Right cardiac atrium (tissue), 5 donors: ENCODE measurements at regions not wholly inside any gene's neighbourhood (a gene's known extent, or its start where the extent isn't known, plus 50 kb on each side); places are given as distances from the start of the nearest gene placed in this dataset.
A peak's percentile ranks its signal among the peaks of the same experiment; 100 is the strongest.
"Not testable (repeated sequence)": the region's sequence is repeated elsewhere in the genome, so short reads cannot be mapped to it uniquely, and the experiment has no call there.

Experiments
- ATAC-seq, 2 donors: fragments of 200-7000 bp; cut with Tn5 transposase; one replicate each; pipeline versions ENCODE4 v1.8.0 to v1.9.1; 2020; ENCODE audit warnings: moderate library complexity in 2 of 2, mild to moderate bottlenecking in 1 of 2
- DNase-seq, 3 donors: peaks; one replicate each; pipeline ENCODE4 v3.0.0-alpha.2; 2020
- H3K27ac ChIP-seq: one replicate; pipeline ENCODE4 v1.5.1; 2013; ENCODE audit warnings: mild to moderate bottlenecking, low read length, control low read depth, moderate library complexity
- H3K27me3 ChIP-seq: one replicate; pipeline ENCODE4 v1.6.1; 2013; ENCODE audit not compliant: control insufficient read depth, insufficient read depth
- H3K4me1 ChIP-seq: one replicate; pipeline ENCODE4 v1.6.1; 2013; ENCODE audit warnings: low read length; ENCODE audit not compliant: control insufficient read depth, insufficient read depth
- H3K4me3 ChIP-seq: one replicate; pipeline ENCODE4 v1.5.1; 2013; ENCODE audit warnings: low read length, control low read depth
- H3K9me3 ChIP-seq: one replicate; pipeline ENCODE4 v1.6.1; 2013; ENCODE audit warnings: low read length; ENCODE audit not compliant: control insufficient read depth
- WGBS: extraction: QIAGEN DNeasy Blood & Tissue Kit; methylation state at CpG from one replicate; pipeline ENCODE4 v1.1.7; 2013; 5-methylcytosine and 5-hydroxymethylcytosine counted together
- intact Hi-C, 4 donors: fragments of 100-400 bp; cut with DNase I; formaldehyde crosslinking; loops; one replicate each; pipeline versions ENCODE4 v1.11.0 to v1.14.0; 2022 to 2023
- donor health status: healthy with polysubstance abuse.
- donor health status: DM: no; HTN: yes; CAD: no.
- donor health status: DM: no; HTN: no; CAD: no.
- donor health status: DM: no; HTN: yes; CAD: no; lungs with severe emphysema.
- donor health status: DM: yes; HTN: yes; CAD: no.

- H3K4me3 ChIP-seq, result no peak overlapping the region
- intact Hi-C loops, result no loop called here
- 82% methylated on average over 2 of the region's 2 CpGs for whole genome bisulfite sequencing
Observed at GRCh38 chr4:83767067-83767466, 231.2 kb downstream of the GPAT3 start.

GRCh38 chr4:83759611-83760010, 223.7 kb downstream of the GPAT3 start:
- Histone ChIP-seq H3K9me3 (no peaks in the 10 kb centered on the region), H3K4me3 (no peak overlapping the region), H3K27ac (no peak overlapping the region), H3K27me3 (no peaks in the 10 kb centered on the region), H3K4me1 (no peaks in the 10 kb centered on the region)
- intact Hi-C loops, result no loop called here
- ATAC-seq (no peak), DNase-seq (no peak)
- 78% methylated on average over 5 of the region's 5 CpGs for WGBS

More at GRCh38 chr4:83767067-83767466, 231.2 kb downstream of the GPAT3 start:
- no peaks in the 10 kb centered on the region for H3K4me1 ChIP-seq
- H3K9me3 ChIP-seq, result no peaks in the 10 kb centered on the region
- H3K27ac ChIP-seq, result no peak overlapping the region
- DNase-seq (no peak), ATAC-seq (no peak)
- H3K27me3 ChIP-seq, result no peaks in the 10 kb centered on the region

GRCh38 chr4:83758285-83758684, 222.4 kb downstream of the GPAT3 start:
- intact Hi-C loops, result no loop called here
- H3K27me3 ChIP-seq, result no peaks in the 10 kb centered on the region
- no peaks in the 10 kb centered on the region for H3K4me1 ChIP-seq
- no peak for DNase-seq
- WGBS, result 63% methylated on average over 1 of the region's 1 CpG
- H3K27ac ChIP-seq, result no peak overlapping the region
- H3K9me3 ChIP-seq, result no peaks in the 10 kb centered on the region
- no peak for ATAC-seq
- H3K4me3 ChIP-seq, result no peak overlapping the region

GRCh38 chr4:83757121-83757621, 221.3 kb downstream of the GPAT3 start:
- no peak for ATAC-seq
- intact Hi-C loops, result no loop called here
- DNase-seq, result peak in 1 of 3 donors; percentile 16
- Histone ChIP-seq H3K27ac (no peak overlapping the region), H3K9me3 (no peaks in the 10 kb centered on the region), H3K4me3 (no peak overlapping the region), H3K27me3 (no peaks in the 10 kb centered on the region), H3K4me1 (no peaks in the 10 kb centered on the region)
- 41% methylated on average over 2 of the region's 2 CpGs for WGBS

- 40% methylated on average over 2 of the region's 2 CpGs for WGBS
Observed at GRCh38 chr4:83753260-83753659, 217.4 kb downstream of the GPAT3 start.

GRCh38 chr4:83751336-83751949, 215.5 kb downstream of the GPAT3 start:
- intact Hi-C loops, result no loop called here
- H3K9me3 ChIP-seq, result no peaks in the 10 kb centered on the region
- H3K27ac ChIP-seq, result no peak overlapping the region
- WGBS, result 53% methylated on average over 1 of the region's 1 CpG
- no peak overlapping the region for H3K4me3 ChIP-seq
- no peaks in the 10 kb centered on the region for H3K27me3 ChIP-seq
- H3K4me1 ChIP-seq, result no peaks in the 10 kb centered on the region
- ATAC-seq (no peak), DNase-seq (no peak)

More at GRCh38 chr4:83753260-83753659, 217.4 kb downstream of the GPAT3 start:
- intact Hi-C loops, result no loop called here
- H3K9me3 ChIP-seq, result no peaks in the 10 kb centered on the region
- ATAC-seq, result no peak
- no peak for DNase-seq
- H3K27me3 ChIP-seq, result no peaks in the 10 kb centered on the region
- no peaks in the 10 kb centered on the region for H3K4me1 ChIP-seq
- no peak overlapping the region for H3K4me3 ChIP-seq
- H3K27ac ChIP-seq, result no peak overlapping the region

GRCh38 chr4:83748711-83749110, 212.8 kb downstream of the GPAT3 start:
- intact Hi-C loops, result no loop called here
- DNase-seq (no peak), ATAC-seq (no peak)
- H3K4me3 ChIP-seq, result no peak overlapping the region
- H3K27ac ChIP-seq, result no peak overlapping the region
- 90% methylated on average over 2 of the region's 2 CpGs for WGBS
- H3K9me3 ChIP-seq, result no peaks in the 10 kb centered on the region
- no peaks in the 10 kb centered on the region for H3K4me1 ChIP-seq
- H3K27me3 ChIP-seq, result no peaks in the 10 kb centered on the region

- intact Hi-C loops, result no loop called here
- Histone ChIP-seq H3K27ac (no peak overlapping the region), H3K4me1 (no peaks in the 10 kb centered on the region), H3K27me3 (no peaks in the 10 kb centered on the region), H3K9me3 (no peaks in the 10 kb centered on the region), H3K4me3 (no peak overlapping the region)
- ATAC-seq, result no peak
- DNase-seq, result no peak
- WGBS, result 66% methylated on average over 2 of the region's 2 CpGs
Observed at GRCh38 chr4:83738895-83739294, 203.0 kb downstream of the GPAT3 start.

- WGBS, result 75% methylated on average over 3 of the region's 3 CpGs
- H3K27me3 ChIP-seq, result no peaks in the 10 kb centered on the region
- H3K4me1 ChIP-seq, result no peaks in the 10 kb centered on the region
- no peaks in the 10 kb centered on the region for H3K9me3 ChIP-seq
- DNase-seq (no peak), ATAC-seq (no peak)
- no peak overlapping the region for H3K27ac ChIP-seq
- no peak overlapping the region for H3K4me3 ChIP-seq
- intact Hi-C loops, result no loop called here
Observed at GRCh38 chr4:83734576-83734975, 198.7 kb downstream of the GPAT3 start.

- H3K4me1 ChIP-seq, result no peaks in the 10 kb centered on the region
- DNase-seq (no peak), ATAC-seq (no peak)
- no peak overlapping the region for H3K4me3 ChIP-seq
- H3K27ac ChIP-seq, result no peak overlapping the region
- no peaks in the 10 kb centered on the region for H3K27me3 ChIP-seq
- intact Hi-C loops, result no loop called here
- 30% methylated on average over 3 of the region's 3 CpGs for WGBS
- no peaks in the 10 kb centered on the region for H3K9me3 ChIP-seq
Observed at GRCh38 chr4:83732114-83732635, 196.3 kb downstream of the GPAT3 start.

GRCh38 chr4:83731609-83732008, 195.7 kb downstream of the GPAT3 start:
- ATAC-seq, result no peak
- Histone ChIP-seq H3K4me3 (no peak overlapping the region), H3K9me3 (no peaks in the 10 kb centered on the region), H3K27me3 (no peaks in the 10 kb centered on the region), H3K4me1 (no peaks in the 10 kb centered on the region), H3K27ac (no peak overlapping the region)
- WGBS, result 91% methylated on average over 3 of the region's 3 CpGs
- intact Hi-C loops, result no loop called here
- DNase-seq, result no peak

GRCh38 chr4:83730958-83731357, 195.1 kb downstream of the GPAT3 start:
- WGBS, result 87% methylated on average over 3 of the region's 3 CpGs
- H3K4me1 ChIP-seq, H3K4me3 ChIP-seq, H3K27me3 ChIP-seq, ATAC-seq, H3K9me3 ChIP-seq, intact Hi-C loops, H3K27ac ChIP-seq, DNase-seq: not testable (repeated sequence)
